ENCODE measurements at regions not wholly inside any gene's neighbourhood (a gene's known extent, or its start where the extent isn't known, plus 50 kb on each side); places are given as distances from the start of the nearest gene placed in this dataset.

DNA sequence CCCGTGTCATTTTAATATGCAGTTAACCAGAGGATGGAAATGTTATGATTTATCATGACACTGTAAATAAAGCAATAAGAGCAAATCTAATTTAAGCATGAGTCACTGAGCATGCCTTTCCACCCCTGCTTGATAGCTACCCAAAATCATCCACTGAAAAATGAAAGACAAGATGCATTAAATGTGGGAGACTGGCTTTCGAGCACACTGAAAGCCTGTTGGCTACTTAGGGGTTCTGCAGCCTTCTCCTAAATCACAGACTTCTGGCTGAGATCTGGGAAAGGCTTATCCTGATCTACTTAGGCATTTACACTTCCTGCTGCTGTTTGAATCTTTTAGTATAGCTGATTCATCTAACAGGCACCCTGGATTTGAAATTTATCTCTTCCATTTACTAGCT is 778.3 kb upstream of the CDH7 start:
- WGBS (ENCODE audit: extremely low coverage, insufficient coverage, insufficient read length): no CpG with 5 or more reads among the region's 2 CpGs
- H3K4me1 ChIP-seq (ENCODE audit: control insufficient read depth in 1 of 2, insufficient read depth in 2 of 2, low read length in 2 of 2): no peaks in the 10 kb centered on the region
- H3K79me2 ChIP-seq (ENCODE audit: control insufficient read depth, insufficient read depth, low read length, poor library complexity): no peaks in the 10 kb centered on the region
- no peak overlapping the region for H3K4me2 ChIP-seq (ENCODE audit: low read length)
- no peaks in the 10 kb centered on the region for H3K79me1 ChIP-seq (ENCODE audit: low read length)
- no peak overlapping the region for H3K9ac ChIP-seq (ENCODE audit: low read length)
- H3K27ac ChIP-seq (ENCODE audit: low read depth, low read length): no peak overlapping the region
- no peak overlapping the region for H4K91ac ChIP-seq (ENCODE audit: low read depth, low read length)
- no peaks in the 10 kb centered on the region for H3K9me3 ChIP-seq (ENCODE audit: insufficient read depth, low read depth, low read length)
- no peak overlapping the region for H4K12ac ChIP-seq (ENCODE audit: low read depth, low read length)
- H3K27me3 ChIP-seq (ENCODE audit: insufficient read depth, low read length): no peaks in the 10 kb centered on the region
- no peak overlapping the region for H3K23ac ChIP-seq (ENCODE audit: low read length)
- H2BK120ac ChIP-seq (ENCODE audit: insufficient read depth, low read length, poor library complexity): no peak overlapping the region
- H3K4me3 ChIP-seq (ENCODE audit: low read depth, low read length): no peak overlapping the region
- no peak overlapping the region for H3K14ac ChIP-seq (ENCODE audit: low read length)
- no peaks in the 10 kb centered on the region for H3K36me3 ChIP-seq (ENCODE audit: control insufficient read depth in 1 of 2, insufficient read depth in 2 of 2, low read length in 2 of 2)
- no peak overlapping the region for H2AK5ac ChIP-seq (ENCODE audit: low read length)
- no peak overlapping the region for H3K4ac ChIP-seq (ENCODE audit: low read depth, low read length)
- H3K18ac ChIP-seq (ENCODE audit: low read length): no peak overlapping the region
- no peak for DNase-seq
- no peak overlapping the region for H2AFZ ChIP-seq (ENCODE audit: insufficient read depth, low read length, poor library complexity)
- no peak overlapping the region for H2BK5ac ChIP-seq (ENCODE audit: low read depth, low read length, poor library complexity)
- H4K8ac ChIP-seq (ENCODE audit: low read depth, low read length): no peak overlapping the region
- no peak overlapping the region for H2BK12ac ChIP-seq (ENCODE audit: low read length)

DNA sequence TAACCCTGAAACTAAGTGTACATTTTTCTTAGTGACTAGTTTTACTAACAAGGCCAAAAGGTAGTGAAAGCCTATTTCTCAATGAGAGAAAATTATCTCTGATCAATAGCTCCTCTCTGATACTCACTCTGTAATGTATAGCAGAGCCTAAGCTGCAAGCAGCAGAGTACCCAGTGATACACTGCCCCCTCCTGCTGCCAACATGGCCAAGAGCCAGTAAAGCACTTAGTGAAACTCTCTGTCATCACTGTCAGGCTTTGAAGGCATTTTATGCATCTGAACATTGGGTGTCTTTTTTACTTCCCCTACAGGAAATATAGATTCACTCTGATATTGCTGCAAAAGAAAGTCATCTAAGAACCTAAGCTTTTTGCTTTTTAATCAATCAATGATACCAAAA is 784.1 kb upstream of the CDH7 start:
- no peak overlapping the region for H2AK5ac ChIP-seq (ENCODE audit: low read length)
- no peak overlapping the region for H3K18ac ChIP-seq (ENCODE audit: low read length)
- no peak overlapping the region for H4K12ac ChIP-seq (ENCODE audit: low read depth, low read length)
- H3K4me1 ChIP-seq (ENCODE audit: control insufficient read depth in 1 of 2, insufficient read depth in 2 of 2, low read length in 2 of 2): no peaks in the 10 kb centered on the region
- H3K4me2 ChIP-seq (ENCODE audit: low read length): no peak overlapping the region
- DNase-seq: no peak
- no peak overlapping the region for H3K14ac ChIP-seq (ENCODE audit: low read length)
- H3K4ac ChIP-seq (ENCODE audit: low read depth, low read length): no peak overlapping the region
- H3K79me2 ChIP-seq (ENCODE audit: control insufficient read depth, insufficient read depth, low read length, poor library complexity): no peaks in the 10 kb centered on the region
- H3K27ac ChIP-seq (ENCODE audit: low read depth, low read length): no peak overlapping the region
- H3K23ac ChIP-seq (ENCODE audit: low read length): no peak overlapping the region
- H3K27me3 ChIP-seq (ENCODE audit: insufficient read depth, low read length): no peaks in the 10 kb centered on the region
- no peak overlapping the region for H3K9ac ChIP-seq (ENCODE audit: low read length)
- no peak overlapping the region for H4K8ac ChIP-seq (ENCODE audit: low read depth, low read length)
- no peaks in the 10 kb centered on the region for H3K36me3 ChIP-seq (ENCODE audit: control insufficient read depth in 1 of 2, insufficient read depth in 2 of 2, low read length in 2 of 2)
- H3K4me3 ChIP-seq (ENCODE audit: low read depth, low read length): no peak overlapping the region
- no peak overlapping the region for H2BK5ac ChIP-seq (ENCODE audit: low read depth, low read length, poor library complexity)
- H4K91ac ChIP-seq (ENCODE audit: low read depth, low read length): no peak overlapping the region
- no peaks in the 10 kb centered on the region for H3K79me1 ChIP-seq (ENCODE audit: low read length)
- H2AFZ ChIP-seq (ENCODE audit: insufficient read depth, low read length, poor library complexity): no peak overlapping the region
- no peaks in the 10 kb centered on the region for H3K9me3 ChIP-seq (ENCODE audit: insufficient read depth, low read depth, low read length)
- no peak overlapping the region for H2BK12ac ChIP-seq (ENCODE audit: low read length)
- no peak overlapping the region for H2BK120ac ChIP-seq (ENCODE audit: insufficient read depth, low read length, poor library complexity)

DNA sequence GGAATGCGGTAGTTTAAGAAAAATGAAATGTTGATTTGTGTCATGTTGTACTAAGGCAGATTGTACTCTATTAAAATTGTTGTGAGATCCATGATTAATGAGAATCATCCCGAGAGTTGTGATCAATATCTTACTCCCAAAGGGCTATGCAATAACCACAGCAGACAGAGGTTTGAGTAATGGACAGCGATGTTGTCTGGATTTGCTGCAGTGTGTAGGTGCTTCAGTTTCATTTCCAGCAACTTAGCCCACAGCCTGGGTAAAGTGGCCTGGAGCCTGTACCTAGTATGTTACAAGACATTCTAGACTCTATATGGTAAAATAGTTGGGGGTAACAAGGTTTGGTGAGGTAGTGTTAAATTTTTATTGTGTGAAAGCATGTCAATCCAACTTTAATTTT is 794.3 kb upstream of the CDH7 start:
- Histone ChIP-seq H3K9ac (ENCODE audit: low read length) (no peak overlapping the region), H2BK5ac (ENCODE audit: low read depth, low read length, poor library complexity) (no peak overlapping the region), H3K18ac (ENCODE audit: low read length) (no peak overlapping the region), H3K36me3 (ENCODE audit: control insufficient read depth in 1 of 2, insufficient read depth in 2 of 2, low read length in 2 of 2) (no peaks in the 10 kb centered on the region), H4K12ac (ENCODE audit: low read depth, low read length) (no peak overlapping the region), H3K27ac (ENCODE audit: low read depth, low read length) (no peak overlapping the region), H3K79me2 (ENCODE audit: control insufficient read depth, insufficient read depth, low read length, poor library complexity) (no peaks in the 10 kb centered on the region), H3K4ac (ENCODE audit: low read depth, low read length) (no peak overlapping the region), H3K79me1 (ENCODE audit: low read length) (no peaks in the 10 kb centered on the region), H4K91ac (ENCODE audit: low read depth, low read length) (no peak overlapping the region), H3K14ac (ENCODE audit: low read length) (no peak overlapping the region), H3K4me3 (ENCODE audit: low read depth, low read length) (no peak overlapping the region), H2AK5ac (ENCODE audit: low read length) (no peak overlapping the region), H2BK12ac (ENCODE audit: low read length) (no peak overlapping the region), H2AFZ (ENCODE audit: insufficient read depth, low read length, poor library complexity) (no peak overlapping the region), H3K23ac (ENCODE audit: low read length) (no peak overlapping the region), H3K9me3 (ENCODE audit: insufficient read depth, low read depth, low read length) (no peaks in the 10 kb centered on the region), H3K4me2 (ENCODE audit: low read length) (no peak overlapping the region), H3K4me1 (ENCODE audit: control insufficient read depth in 1 of 2, insufficient read depth in 2 of 2, low read length in 2 of 2) (no peaks in the 10 kb centered on the region), H2BK120ac (ENCODE audit: insufficient read depth, low read length, poor library complexity) (no peak overlapping the region), H3K27me3 (ENCODE audit: insufficient read depth, low read length) (no peaks in the 10 kb centered on the region), H4K8ac (ENCODE audit: low read depth, low read length) (no peak overlapping the region)
- WGBS (ENCODE audit: extremely low coverage, insufficient coverage, insufficient read length): no CpG with 5 or more reads among the region's 3 CpGs
- no peak for DNase-seq

DNA sequence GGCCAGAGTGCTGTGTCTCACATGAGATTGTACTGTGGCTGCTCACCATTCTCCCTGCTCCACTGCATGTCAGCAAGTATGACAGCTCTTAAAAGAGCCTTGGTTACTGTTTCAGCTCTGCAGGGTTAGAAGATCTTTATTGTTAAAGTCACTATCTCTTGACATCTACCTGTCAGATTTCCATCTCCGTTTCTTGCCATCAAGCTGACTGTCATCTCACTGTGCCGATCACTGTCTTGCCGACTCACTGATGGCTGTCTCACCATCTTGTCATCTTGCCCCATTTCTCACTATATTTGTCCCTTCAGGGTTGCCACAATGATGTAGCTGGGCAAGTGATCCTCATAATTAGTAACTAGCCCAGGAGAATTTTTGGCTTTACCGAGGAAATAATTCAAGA is 800.9 kb upstream of the CDH7 start:
- WGBS (ENCODE audit: extremely low coverage, insufficient coverage, insufficient read length): no CpG with 5 or more reads among the region's 4 CpGs
- H3K14ac ChIP-seq (ENCODE audit: low read length): no peak overlapping the region
- no peak overlapping the region for H3K4me3 ChIP-seq (ENCODE audit: low read depth, low read length)
- H3K23ac ChIP-seq (ENCODE audit: low read length): no peak overlapping the region
- H2AFZ ChIP-seq (ENCODE audit: insufficient read depth, low read length, poor library complexity): no peak overlapping the region
- H2BK5ac ChIP-seq (ENCODE audit: low read depth, low read length, poor library complexity): no peak overlapping the region
- H3K4me1 ChIP-seq (ENCODE audit: control insufficient read depth in 1 of 2, insufficient read depth in 2 of 2, low read length in 2 of 2): no peaks in the 10 kb centered on the region
- H3K36me3 ChIP-seq (ENCODE audit: control insufficient read depth in 1 of 2, insufficient read depth in 2 of 2, low read length in 2 of 2): no peaks in the 10 kb centered on the region
- peaks cover 5% of the 10 kb centered on the region for H3K9me3 ChIP-seq (ENCODE audit: insufficient read depth, low read depth, low read length)
- H3K4me2 ChIP-seq (ENCODE audit: low read length): no peak overlapping the region
- H2BK120ac ChIP-seq (ENCODE audit: insufficient read depth, low read length, poor library complexity): no peak overlapping the region
- no peak overlapping the region for H3K27ac ChIP-seq (ENCODE audit: low read depth, low read length)
- no peak overlapping the region for H4K8ac ChIP-seq (ENCODE audit: low read depth, low read length)
- no peaks in the 10 kb centered on the region for H3K79me1 ChIP-seq (ENCODE audit: low read length)
- H3K27me3 ChIP-seq (ENCODE audit: insufficient read depth, low read length): no peaks in the 10 kb centered on the region
- no peak overlapping the region for H3K18ac ChIP-seq (ENCODE audit: low read length)
- no peak overlapping the region for H3K4ac ChIP-seq (ENCODE audit: low read depth, low read length)
- no peak overlapping the region for H4K12ac ChIP-seq (ENCODE audit: low read depth, low read length)
- no peak overlapping the region for H2AK5ac ChIP-seq (ENCODE audit: low read length)
- no peak overlapping the region for H2BK12ac ChIP-seq (ENCODE audit: low read length)
- H3K79me2 ChIP-seq (ENCODE audit: control insufficient read depth, insufficient read depth, low read length, poor library complexity): no peaks in the 10 kb centered on the region
- no peak for DNase-seq
- H4K91ac ChIP-seq (ENCODE audit: low read depth, low read length): no peak overlapping the region
- no peak overlapping the region for H3K9ac ChIP-seq (ENCODE audit: low read length)

DNA sequence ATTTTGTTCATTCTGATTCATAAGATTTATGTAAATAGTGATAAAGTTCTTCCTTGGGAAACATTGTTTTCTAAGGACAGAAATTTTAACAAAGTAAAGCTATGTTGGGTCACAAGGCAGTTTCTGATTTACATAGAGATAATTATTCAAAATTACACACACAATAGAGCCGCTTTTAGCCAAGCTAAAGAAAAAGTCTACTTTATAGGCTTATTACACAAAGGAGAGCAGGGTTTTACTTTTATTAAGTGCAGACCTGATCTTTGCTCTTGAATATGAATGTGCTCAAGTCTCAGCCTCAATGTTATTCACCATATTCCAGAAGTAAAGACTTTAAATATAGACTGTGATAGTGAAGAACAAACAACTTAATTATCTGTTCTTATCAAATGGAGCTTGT is 787.8 kb upstream of the LINC00305 start:
- H3K79me1 ChIP-seq (ENCODE audit: low read length): no peaks in the 10 kb centered on the region
- no peak overlapping the region for H4K12ac ChIP-seq (ENCODE audit: low read depth, low read length)
- no peak overlapping the region for H3K4ac ChIP-seq (ENCODE audit: low read depth, low read length)
- no peak overlapping the region for H3K27ac ChIP-seq (ENCODE audit: low read depth, low read length)
- H4K8ac ChIP-seq (ENCODE audit: low read depth, low read length): no peak overlapping the region
- H3K4me3 ChIP-seq (ENCODE audit: low read depth, low read length): no peak overlapping the region
- H3K27me3 ChIP-seq (ENCODE audit: insufficient read depth, low read length): no peaks in the 10 kb centered on the region
- H3K9ac ChIP-seq (ENCODE audit: low read length): no peak overlapping the region
- no peaks in the 10 kb centered on the region for H3K4me1 ChIP-seq (ENCODE audit: control insufficient read depth in 1 of 2, insufficient read depth in 2 of 2, low read length in 2 of 2)
- no CpG with 5 or more reads among the region's 1 CpG for WGBS (ENCODE audit: extremely low coverage, insufficient coverage, insufficient read length)
- no peaks in the 10 kb centered on the region for H3K79me2 ChIP-seq (ENCODE audit: control insufficient read depth, insufficient read depth, low read length, poor library complexity)
- no peak overlapping the region for H2BK12ac ChIP-seq (ENCODE audit: low read length)
- H2AK5ac ChIP-seq (ENCODE audit: low read length): no peak overlapping the region
- H4K91ac ChIP-seq (ENCODE audit: low read depth, low read length): no peak overlapping the region
- H3K18ac ChIP-seq (ENCODE audit: low read length): no peak overlapping the region
- no peaks in the 10 kb centered on the region for H3K36me3 ChIP-seq (ENCODE audit: control insufficient read depth in 1 of 2, insufficient read depth in 2 of 2, low read length in 2 of 2)
- no peak for DNase-seq
- H3K14ac ChIP-seq (ENCODE audit: low read length): no peak overlapping the region
- no peak overlapping the region for H2AFZ ChIP-seq (ENCODE audit: insufficient read depth, low read length, poor library complexity)
- no peak overlapping the region for H3K23ac ChIP-seq (ENCODE audit: low read length)
- no peak overlapping the region for H2BK5ac ChIP-seq (ENCODE audit: low read depth, low read length, poor library complexity)
- H3K9me3 ChIP-seq (ENCODE audit: insufficient read depth, low read depth, low read length): no peaks in the 10 kb centered on the region
- no peak overlapping the region for H3K4me2 ChIP-seq (ENCODE audit: low read length)
- H2BK120ac ChIP-seq (ENCODE audit: insufficient read depth, low read length, poor library complexity): no peak overlapping the region

Data from trophoblast cell (in vitro differentiated cells and primary cell).